ENCODE measurements at regions not wholly inside any gene's neighbourhood (a gene's known extent, or its start where the extent isn't known, plus 50 kb on each side); places are given as distances from the start of the nearest gene placed in this dataset.

DNA sequence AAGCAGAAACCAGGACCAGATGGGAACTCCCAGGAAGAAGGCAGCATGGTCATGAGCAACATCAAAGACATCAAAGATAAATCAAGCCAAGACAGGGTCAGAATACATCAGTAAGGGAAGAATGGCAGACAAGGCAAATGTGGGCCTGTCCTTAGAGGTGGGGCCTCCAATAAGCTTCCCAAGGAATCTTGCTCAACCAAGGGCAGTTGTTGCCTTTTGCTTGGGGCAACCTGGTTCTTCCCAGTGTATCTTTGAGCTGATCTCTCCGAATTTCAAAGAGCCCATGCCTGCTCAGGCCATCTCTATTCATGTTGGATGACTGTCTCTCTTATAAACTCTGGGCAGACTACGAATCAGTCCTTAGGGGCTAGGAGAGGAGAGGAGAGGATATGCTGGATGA lies 68.4 kb upstream of the HABP2 start:
- Histone ChIP-seq H3K79me2 (ENCODE audit: insufficient read depth, low read length) (no peaks in the 10 kb centered on the region), H2AFZ (ENCODE audit: low read length) (no peak overlapping the region), H3K4me2 (ENCODE audit: low read length) (no peak overlapping the region), H3K4me3 (ENCODE audit: low read depth, low read length, poor library complexity, severe bottlenecking) (no peak overlapping the region), H4K20me1 (ENCODE audit: insufficient read depth, low read length) (no peaks in the 10 kb centered on the region), H3K9me3 (ENCODE audit: low read length) (peaks cover 5% of the 10 kb centered on the region; the same call in 1 of the 2 replicates), H3K9me2 (ENCODE audit: low read depth, low read length) (no peaks in the 10 kb centered on the region), H3F3A (ENCODE audit: insufficient read depth, low read length) (no peaks in the 10 kb centered on the region), H3K4me1 (ENCODE audit: insufficient read depth, low read length, severe bottlenecking) (no peaks in the 10 kb centered on the region), H3K36me3 (ENCODE audit: insufficient read depth, low read length) (no peaks in the 10 kb centered on the region; the same call in 1 of the 2 replicates), H3K9ac (ENCODE audit: low read length) (no peak overlapping the region), H3K27me3 (ENCODE audit: insufficient read depth, low read length) (peaks cover 2% of the 10 kb centered on the region; the same call in 1 of the 2 replicates), H3K27ac (ENCODE audit: low read depth, low read length, poor library complexity, severe bottlenecking) (no peak overlapping the region)
- no peak for TF ChIP-seq EZH2 (IDR thresholded peaks at IDR 0.05; ENCODE audit: borderline replicate concordance, low read length)
- TF ChIP-seq, protein P1, sequence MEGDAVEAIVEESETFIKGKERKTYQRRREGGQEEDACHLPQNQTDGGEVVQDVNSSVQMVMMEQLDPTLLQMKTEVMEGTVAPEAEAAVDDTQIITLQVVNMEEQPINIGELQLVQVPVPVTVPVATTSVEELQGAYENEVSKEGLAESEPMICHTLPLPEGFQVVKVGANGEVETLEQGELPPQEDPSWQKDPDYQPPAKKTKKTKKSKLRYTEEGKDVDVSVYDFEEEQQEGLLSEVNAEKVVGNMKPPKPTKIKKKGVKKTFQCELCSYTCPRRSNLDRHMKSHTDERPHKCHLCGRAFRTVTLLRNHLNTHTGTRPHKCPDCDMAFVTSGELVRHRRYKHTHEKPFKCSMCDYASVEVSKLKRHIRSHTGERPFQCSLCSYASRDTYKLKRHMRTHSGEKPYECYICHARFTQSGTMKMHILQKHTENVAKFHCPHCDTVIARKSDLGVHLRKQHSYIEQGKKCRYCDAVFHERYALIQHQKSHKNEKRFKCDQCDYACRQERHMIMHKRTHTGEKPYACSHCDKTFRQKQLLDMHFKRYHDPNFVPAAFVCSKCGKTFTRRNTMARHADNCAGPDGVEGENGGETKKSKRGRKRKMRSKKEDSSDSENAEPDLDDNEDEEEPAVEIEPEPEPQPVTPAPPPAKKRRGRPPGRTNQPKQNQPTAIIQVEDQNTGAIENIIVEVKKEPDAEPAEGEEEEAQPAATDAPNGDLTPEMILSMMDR (IDR thresholded peaks at IDR 0.05; ENCODE audit: low read length), result no peak

DNA sequence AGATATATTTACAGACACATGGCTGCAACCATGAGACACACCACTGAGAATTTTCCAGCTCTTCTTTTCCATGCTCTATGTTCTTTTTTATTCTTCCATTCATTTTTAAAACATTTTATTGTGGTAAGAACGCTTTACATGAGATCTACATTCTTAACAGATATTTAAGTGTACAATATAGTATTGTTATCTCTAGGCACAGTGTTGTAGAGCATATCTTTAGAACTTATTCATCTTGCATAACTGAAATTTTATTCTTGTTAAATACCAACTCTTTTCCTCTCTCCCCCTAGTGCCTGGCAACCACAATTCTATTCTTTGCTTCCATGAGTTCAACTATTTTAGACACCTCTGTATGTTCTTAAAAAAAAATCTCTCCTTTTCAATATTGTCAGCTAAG lies 67.1 kb upstream of the HABP2 start:
- TF ChIP-seq, protein P1 (IDR thresholded peaks at IDR 0.05; ENCODE audit: low read length), result no peak
- no peak for TF ChIP-seq EZH2 (IDR thresholded peaks at IDR 0.05; ENCODE audit: borderline replicate concordance, low read length)
- Histone ChIP-seq H3K4me1 (ENCODE audit: insufficient read depth, low read length, severe bottlenecking) (no peaks in the 10 kb centered on the region), H3K36me3 (ENCODE audit: insufficient read depth, low read length) (no peaks in the 10 kb centered on the region), H4K20me1 (ENCODE audit: insufficient read depth, low read length) (no peaks in the 10 kb centered on the region), H3K4me3 (ENCODE audit: low read depth, low read length, poor library complexity, severe bottlenecking) (no peak overlapping the region), H2AFZ (ENCODE audit: low read length) (no peak overlapping the region), H3K27me3 (ENCODE audit: insufficient read depth, low read length) (no peaks in the 10 kb centered on the region; the same call in 1 of the 2 replicates), H3K9ac (ENCODE audit: low read length) (no peak overlapping the region), H3K9me3 (ENCODE audit: low read length) (no peaks in the 10 kb centered on the region), H3K9me2 (ENCODE audit: low read depth, low read length) (no peaks in the 10 kb centered on the region), H3F3A (ENCODE audit: insufficient read depth, low read length) (no peaks in the 10 kb centered on the region), H3K4me2 (ENCODE audit: low read length) (no peak overlapping the region), H3K27ac (ENCODE audit: low read depth, low read length, poor library complexity, severe bottlenecking) (no peak overlapping the region), H3K79me2 (ENCODE audit: insufficient read depth, low read length) (no peaks in the 10 kb centered on the region)

DNA sequence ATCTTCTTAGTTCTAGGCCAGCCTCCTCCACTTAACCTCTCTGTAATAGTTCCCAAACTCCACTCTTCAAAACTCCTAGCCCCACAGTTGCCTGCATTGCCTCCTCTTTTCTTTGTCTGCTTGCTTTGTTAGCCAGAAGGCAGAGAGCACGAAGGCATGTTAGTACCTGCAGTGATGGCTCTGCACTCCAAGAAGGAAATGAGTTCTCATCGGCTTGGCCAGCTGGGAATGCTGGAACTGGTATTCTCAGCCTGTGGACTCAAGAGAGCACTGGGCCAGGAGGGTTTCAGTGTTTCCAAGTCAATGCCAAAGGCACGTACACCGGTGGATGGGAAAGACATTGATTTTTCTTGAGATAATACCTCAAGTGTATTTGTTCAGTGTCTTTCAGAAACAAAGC lies 66.3 kb upstream of the HABP2 start:
- Histone ChIP-seq H3K4me3 (ENCODE audit: low read depth, low read length, poor library complexity, severe bottlenecking) (no peak overlapping the region), H3F3A (ENCODE audit: insufficient read depth, low read length) (no peaks in the 10 kb centered on the region), H3K27me3 (ENCODE audit: insufficient read depth, low read length) (no peaks in the 10 kb centered on the region), H3K9me2 (ENCODE audit: low read depth, low read length) (no peaks in the 10 kb centered on the region), H3K4me1 (ENCODE audit: insufficient read depth, low read length, severe bottlenecking) (no peaks in the 10 kb centered on the region), H3K4me2 (ENCODE audit: low read length) (no peak overlapping the region), H3K9me3 (ENCODE audit: low read length) (no peaks in the 10 kb centered on the region), H3K27ac (ENCODE audit: low read depth, low read length, poor library complexity, severe bottlenecking) (no peak overlapping the region), H2AFZ (ENCODE audit: low read length) (no peak overlapping the region), H3K9ac (ENCODE audit: low read length) (no peak overlapping the region), H3K36me3 (ENCODE audit: insufficient read depth, low read length) (no peaks in the 10 kb centered on the region), H4K20me1 (ENCODE audit: insufficient read depth, low read length) (no peaks in the 10 kb centered on the region), H3K79me2 (ENCODE audit: insufficient read depth, low read length) (no peaks in the 10 kb centered on the region)
- TF ChIP-seq EZH2 (IDR thresholded peaks at IDR 0.05; ENCODE audit: borderline replicate concordance, low read length), result no peak
- TF ChIP-seq, protein P1 (IDR thresholded peaks at IDR 0.05; ENCODE audit: low read length), result no peak

Data from OCI-LY1 (cell line).